ENCODE measurements at regions not wholly inside any gene's neighbourhood (a gene's known extent, or its start where the extent isn't known, plus 50 kb on each side); places are given as distances from the start of the nearest gene placed in this dataset.

DNA sequence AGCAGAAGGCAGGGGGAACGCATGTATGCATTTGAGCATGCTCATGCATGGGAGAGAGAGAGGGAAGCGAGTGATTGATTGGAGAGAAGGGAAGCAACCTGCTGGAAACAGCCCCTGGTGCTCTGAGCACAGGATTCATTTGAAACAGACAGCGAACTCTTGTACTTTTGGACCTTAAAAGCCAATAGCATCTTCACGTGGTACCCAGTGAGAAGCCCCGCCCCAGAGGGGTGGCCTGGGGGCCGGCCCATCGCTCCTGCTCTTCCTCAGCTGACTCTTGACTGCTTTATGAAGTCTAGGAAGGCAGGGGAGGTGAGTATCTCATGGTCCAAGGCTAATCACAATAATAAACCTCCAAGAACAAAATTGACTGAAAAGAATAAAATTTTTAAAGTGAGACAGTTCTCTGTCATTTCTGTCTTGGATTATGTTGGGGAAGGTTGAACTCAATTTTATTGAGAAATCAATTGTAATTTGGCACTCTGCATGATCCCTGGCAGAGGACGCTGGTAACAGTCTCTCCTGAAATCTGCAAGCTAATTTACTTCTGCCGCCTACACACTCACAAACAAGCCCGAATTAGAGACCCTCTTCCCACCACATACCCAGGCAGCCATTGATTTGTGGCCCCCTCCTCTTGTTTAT is 168.2 kb upstream of the PPARGC1A start:
- no peak for DNase-seq (ENCODE audit: low read depth)
- TF ChIP-seq CTCF (conservative IDR thresholded peaks at IDR 0.05; ENCODE audit: low read depth, low read length) = no peak

DNA sequence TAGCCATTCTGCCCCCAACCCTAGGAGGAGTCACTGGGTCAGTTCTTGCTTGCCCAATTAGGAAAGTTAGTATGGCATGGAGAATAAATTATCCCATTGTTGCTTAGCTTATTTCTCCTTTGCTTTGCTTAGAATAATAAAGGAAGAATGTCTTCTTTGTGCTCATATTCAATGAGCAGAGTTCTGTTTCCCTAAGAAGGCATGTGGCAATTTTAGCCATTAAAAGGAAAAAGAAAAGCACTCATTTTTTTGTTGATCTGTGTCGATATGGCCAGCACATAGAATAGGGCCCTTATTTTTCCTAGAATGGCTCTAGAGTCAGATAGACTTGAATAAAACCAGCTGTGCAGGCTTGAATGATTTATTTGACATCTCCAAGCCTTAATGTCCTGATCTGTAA is 166.4 kb upstream of the PPARGC1A start:
- H3K4me3 ChIP-seq (ENCODE audit: low read depth, low read length) = no peak overlapping the region
- DNase-seq (ENCODE audit: low read depth) = no peak
- TF ChIP-seq CTCF (conservative IDR thresholded peaks at IDR 0.05; ENCODE audit: low read depth, low read length) = no peak

More for the DNA sequence above, 168.2 kb upstream of the PPARGC1A start:
- H3K4me3 ChIP-seq (ENCODE audit: low read depth, low read length) = no peak overlapping the region

GRCh38 chr4:24055623-24056022 is 165.8 kb upstream of the PPARGC1A start:
- no peak for DNase-seq (ENCODE audit: low read depth)
- TF ChIP-seq CTCF (conservative IDR thresholded peaks at IDR 0.05; ENCODE audit: low read depth, low read length) = no peak
- no peak overlapping the region for H3K4me3 ChIP-seq (ENCODE audit: low read depth, low read length)

DNA sequence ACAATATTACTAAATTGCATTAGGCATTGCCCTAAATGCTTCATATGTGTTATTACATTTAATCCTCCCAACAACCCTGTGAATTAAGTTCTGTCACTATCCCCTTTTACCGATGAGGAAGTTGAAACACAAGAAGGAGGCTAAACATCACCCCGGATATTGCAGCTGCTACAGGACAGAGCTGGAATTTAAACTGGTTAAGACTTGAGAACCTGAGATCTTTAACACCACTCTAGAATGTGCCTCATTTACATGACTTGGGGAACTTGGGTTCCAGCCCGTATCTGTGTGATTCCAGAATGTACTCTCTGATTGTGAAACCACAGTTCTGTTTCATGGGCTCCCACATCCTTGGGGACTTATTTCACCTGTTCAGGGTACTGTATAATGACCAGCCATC is 165.1 kb upstream of the PPARGC1A start:
- no peak for TF ChIP-seq CTCF (conservative IDR thresholded peaks at IDR 0.05; ENCODE audit: low read depth, low read length)
- H3K4me3 ChIP-seq (ENCODE audit: low read depth, low read length) = no peak overlapping the region
- DNase-seq (ENCODE audit: low read depth) = no peak

- no peak for TF ChIP-seq CTCF (conservative IDR thresholded peaks at IDR 0.05; ENCODE audit: low read depth, low read length)
- H3K4me3 ChIP-seq (ENCODE audit: low read depth, low read length) = no peak overlapping the region
- no peak for DNase-seq (ENCODE audit: low read depth)
Observed at GRCh38 chr4:24053934-24054333, 164.1 kb upstream of the PPARGC1A start.

GRCh38 chr4:24044610-24045589 is 155.1 kb upstream of the PPARGC1A start:
- no peak for DNase-seq (ENCODE audit: low read depth)
- H3K4me3 ChIP-seq (ENCODE audit: low read depth, low read length) = no peak overlapping the region

More at GRCh38 chr4:24044610-24045589, 155.1 kb upstream of the PPARGC1A start:
- TF ChIP-seq CTCF (conservative IDR thresholded peaks at IDR 0.05; ENCODE audit: low read depth, low read length) = no peak

Data from choroid plexus epithelial cell (primary cell).